OCI-LY7 (cell line): ENCODE measurements at regions not wholly inside any gene's neighbourhood (a gene's known extent, or its start where the extent isn't known, plus 50 kb on each side); places are given as distances from the start of the nearest gene placed in this dataset.

ENCODE experiments used
- EZH2phosphoT487 ChIP-seq: fragments of 200-600 bp; sonication (generic); IDR thresholded peaks from 2 replicates; pipeline ENCODE4 v1.6.1; 2018; ENCODE audit warnings: low read depth, borderline replicate concordance, mild to moderate bottlenecking, mixed run types, antibody characterized with exemption, low read length, moderate library complexity, mixed read lengths
- TF ChIP-seq, protein P1 (sequence below): fragments of 200-600 bp; sonication (generic); conservative IDR thresholded peaks from 2 replicates; pipeline ENCODE4 v1.5.1; 2014; ENCODE audit warnings: mild to moderate bottlenecking, antibody characterized with exemption, low read length, moderate library complexity, mixed read lengths

DNA sequence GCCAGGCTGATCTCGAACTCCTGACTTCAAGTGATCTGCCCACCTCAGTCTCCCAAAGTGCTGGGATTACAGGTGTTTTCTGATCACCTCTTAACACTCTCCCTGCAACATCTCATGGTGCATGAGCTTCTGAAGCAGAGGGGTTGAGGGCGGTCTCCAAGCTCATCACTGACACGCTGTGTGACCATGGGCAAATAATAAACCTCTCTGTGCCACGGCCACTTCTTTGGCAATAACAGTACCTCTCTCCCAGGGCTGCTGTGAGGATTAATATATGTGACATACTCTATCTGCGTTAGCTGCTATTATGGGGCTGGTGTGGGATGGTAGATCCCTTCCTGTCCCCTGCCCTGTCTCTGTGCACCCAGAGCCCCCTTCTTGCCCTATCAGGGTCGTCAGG is 62.9 kb upstream of the LHX5 start:
- TF ChIP-seq, protein P1, sequence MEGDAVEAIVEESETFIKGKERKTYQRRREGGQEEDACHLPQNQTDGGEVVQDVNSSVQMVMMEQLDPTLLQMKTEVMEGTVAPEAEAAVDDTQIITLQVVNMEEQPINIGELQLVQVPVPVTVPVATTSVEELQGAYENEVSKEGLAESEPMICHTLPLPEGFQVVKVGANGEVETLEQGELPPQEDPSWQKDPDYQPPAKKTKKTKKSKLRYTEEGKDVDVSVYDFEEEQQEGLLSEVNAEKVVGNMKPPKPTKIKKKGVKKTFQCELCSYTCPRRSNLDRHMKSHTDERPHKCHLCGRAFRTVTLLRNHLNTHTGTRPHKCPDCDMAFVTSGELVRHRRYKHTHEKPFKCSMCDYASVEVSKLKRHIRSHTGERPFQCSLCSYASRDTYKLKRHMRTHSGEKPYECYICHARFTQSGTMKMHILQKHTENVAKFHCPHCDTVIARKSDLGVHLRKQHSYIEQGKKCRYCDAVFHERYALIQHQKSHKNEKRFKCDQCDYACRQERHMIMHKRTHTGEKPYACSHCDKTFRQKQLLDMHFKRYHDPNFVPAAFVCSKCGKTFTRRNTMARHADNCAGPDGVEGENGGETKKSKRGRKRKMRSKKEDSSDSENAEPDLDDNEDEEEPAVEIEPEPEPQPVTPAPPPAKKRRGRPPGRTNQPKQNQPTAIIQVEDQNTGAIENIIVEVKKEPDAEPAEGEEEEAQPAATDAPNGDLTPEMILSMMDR = no peak
- TF ChIP-seq EZH2phosphoT487 = no peak
